NCI-H345 treated with DMSO at 0.1 percent for 48 hours (cell line): ENCODE measurements at regions not wholly inside any gene's neighbourhood (a gene's known extent, or its start where the extent isn't known, plus 50 kb on each side); places are given as distances from the start of the nearest gene placed in this dataset.

ENCODE experiments used
- DNase-seq: peaks from one replicate; lab custom pipeline; 2025; ENCODE audit not compliant: unreplicated experiment; lab: John Stamatoyannopoulos, UW

DNA sequence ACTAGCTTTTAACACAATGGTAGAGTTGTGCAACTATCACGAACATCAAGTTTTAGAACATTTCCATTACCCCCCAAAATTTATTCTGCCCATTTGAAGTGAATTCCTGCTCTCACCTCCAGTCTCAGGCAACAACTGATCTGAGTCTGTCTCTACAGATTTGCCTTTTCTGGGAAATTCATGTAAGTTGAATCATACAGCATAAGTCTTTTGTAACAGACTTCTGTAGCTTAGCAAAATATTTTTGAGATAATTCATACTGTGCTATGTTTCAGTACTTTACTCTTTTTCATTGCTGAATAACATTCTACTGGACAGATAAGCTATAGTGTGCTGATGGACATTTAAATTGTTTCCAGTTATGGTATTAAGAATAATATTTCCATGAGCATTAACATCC is 447.3 kb upstream of the GJE1 start:
- DNase-seq: no peak

DNA sequence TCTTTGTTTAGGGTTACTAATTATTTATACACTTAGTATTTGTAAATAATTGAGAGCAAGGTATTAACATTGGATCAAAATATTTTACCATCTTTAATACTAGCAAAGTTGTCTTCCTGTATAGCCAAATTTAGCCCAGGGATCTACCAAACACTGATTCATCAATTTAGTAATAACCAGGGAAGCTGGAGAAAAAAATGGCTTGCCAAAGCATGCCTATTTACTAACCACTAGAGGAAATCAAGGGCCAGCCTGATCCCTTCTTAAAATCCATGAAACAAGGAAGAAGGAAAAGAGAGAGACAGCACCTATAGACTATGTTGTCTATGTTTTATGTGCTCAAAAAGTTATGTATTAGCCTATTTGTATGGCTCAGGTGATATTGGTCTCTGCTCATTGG is 450.3 kb upstream of the GJE1 start:
- no peak for DNase-seq

DNA sequence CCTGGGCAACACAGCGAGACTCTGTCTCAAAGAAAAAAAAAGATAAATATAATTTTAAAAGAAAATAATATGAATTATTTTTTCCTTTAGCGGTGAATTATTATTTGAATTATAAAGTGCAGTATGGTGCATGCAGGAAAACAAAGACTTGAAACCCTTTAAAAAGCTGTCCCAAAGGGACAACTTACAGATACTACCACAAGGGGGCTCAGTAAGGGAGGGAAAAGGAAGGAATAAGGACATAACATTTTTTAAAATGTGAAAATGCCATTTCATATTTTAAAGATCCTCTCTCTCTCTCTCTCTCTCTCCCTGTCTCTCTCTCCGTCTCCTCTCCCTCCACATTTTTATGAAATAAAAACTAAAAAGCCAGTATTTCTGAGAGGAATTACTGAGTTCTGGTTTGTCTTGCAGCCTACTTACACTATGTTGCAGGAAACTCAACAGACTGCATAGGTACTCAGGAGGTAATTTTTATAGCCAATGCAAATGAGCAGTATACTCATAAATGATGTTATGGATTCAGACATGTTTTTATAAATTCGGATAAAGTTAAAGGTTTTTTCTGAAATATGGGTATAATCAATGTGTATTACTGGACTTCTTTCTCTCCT is 455.0 kb upstream of the GJE1 start:
- peak; percentile 10 for DNase-seq

DNA sequence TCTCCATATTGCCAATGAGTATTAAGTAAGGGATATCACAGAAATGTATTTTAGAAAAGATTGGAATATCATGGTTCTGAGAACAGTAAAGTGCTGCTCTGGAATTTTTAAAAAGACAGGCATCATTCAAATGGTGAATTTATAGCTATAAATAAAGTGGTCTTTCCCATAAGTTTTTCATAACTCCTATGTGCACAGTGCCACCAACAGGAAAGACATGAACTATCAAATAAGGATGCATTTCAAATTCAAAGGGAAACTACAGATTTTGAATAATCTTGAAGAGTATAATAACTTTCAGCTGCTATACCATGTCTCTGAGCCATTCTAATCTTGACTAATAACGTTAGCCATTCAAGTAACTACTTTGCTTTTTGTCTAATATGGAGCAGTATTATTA is 456.8 kb upstream of the GJE1 start:
- no peak for DNase-seq

DNA sequence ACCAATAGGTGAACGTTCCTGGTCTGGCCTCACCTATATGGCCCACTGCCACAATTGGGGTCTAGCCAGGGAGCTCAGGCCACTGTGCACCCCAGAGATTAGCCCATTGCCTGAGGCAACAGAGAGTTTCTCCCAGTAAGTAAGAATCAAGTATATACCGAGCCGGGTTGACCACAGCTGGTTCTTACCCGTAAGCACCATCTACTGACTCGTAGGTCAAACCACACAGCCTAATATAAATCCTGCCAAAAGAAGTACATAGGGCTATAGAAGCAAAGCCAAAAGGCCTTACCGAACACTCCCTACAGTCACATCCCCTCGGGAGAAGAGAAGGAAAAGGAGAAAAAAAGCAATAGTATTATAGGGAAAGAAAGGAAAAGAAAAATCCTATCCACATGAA is 463.6 kb upstream of the GJE1 start:
- DNase-seq: no peak

DNA sequence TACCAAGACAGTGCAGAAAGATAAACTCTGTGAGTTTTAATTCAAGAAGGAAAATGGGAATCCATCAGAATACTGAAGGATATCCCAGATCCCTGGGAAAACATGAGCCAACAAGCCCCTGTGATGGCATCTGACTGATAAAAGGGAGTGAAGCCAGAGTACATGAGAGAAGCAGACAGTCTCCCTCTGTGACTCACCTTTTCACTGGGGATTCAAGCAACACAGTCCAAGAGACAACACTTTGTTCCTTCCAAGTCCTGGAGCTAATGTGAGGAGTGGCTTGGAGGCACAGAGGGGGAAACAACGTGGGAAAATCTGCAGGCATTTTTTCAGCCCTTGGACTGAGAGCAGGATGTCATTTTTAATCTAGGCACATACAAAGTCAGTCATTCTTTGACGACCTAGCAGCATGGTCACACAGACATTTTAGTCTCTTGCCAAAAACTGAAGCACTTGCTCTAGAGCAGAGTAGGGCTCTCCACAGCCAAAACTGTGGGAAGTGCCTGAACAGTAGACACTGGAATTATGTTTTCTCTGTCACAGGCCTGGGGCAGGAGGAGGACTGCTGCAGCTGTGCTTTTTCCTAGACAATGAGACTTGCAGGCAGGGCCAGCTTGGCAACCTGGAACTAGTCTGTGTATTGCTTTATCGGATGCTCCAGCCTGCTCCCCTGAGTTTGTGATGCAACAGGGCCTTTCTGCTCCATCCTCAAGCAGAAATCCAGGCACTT is 465.0 kb upstream of the GJE1 start:
- no peak for DNase-seq

DNA sequence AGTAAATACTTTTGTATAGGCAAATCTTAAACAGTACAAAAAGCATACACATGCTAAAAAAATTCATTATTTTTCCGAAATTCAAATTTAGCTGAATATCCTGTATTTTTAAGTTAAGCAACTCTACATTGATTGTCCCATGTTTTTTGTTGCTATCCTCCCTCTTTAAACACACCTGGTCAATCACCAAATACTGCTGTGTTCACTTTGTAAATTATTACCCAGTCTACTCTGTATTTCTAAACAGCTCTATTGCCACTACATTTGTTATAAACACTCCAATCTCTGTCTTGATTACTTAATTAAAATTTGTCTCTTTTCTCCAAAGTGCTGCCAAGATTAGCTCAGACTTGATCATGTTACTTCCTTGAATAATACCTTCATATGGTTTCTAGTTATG is 466.5 kb upstream of the GJE1 start:
- DNase-seq: no peak

DNA sequence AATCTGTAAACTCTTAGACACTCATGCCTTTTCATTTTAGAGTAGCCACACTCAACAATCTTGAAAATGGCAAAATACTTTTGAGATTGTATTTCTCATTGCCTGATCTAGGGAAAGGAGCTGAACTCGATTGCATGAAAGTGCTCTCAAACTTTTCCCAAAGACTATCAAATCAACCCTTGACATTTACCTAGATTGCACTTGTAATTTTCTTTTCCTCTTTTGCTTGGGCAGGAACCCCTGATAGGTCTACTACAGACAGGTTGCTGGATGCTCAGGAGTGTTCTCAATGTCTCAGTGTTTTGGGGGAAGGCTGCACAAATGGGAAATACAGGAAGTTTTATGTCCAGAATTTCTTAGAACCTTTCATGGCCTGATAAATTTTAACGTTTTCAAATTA is 468.0 kb upstream of the GJE1 start:
- no peak for DNase-seq

DNA sequence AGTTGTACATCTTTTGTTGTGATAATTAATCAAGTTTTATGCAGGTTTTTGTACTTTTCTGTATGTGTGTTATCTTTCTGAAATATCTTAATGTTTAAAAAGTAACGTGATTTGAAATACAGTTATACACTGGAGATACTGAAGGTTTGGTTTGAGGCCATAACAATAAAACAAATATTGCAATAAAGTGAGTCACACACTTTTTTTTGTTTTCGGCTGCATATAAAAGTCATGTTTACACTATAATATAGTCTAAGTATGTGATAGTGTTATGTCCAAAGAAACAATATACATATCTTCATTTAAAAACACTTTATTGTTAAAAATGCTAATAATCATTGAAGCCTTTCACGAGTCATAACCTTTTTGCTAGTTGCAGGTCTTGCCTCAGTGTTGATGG is 473.1 kb upstream of the GJE1 start:
- no peak for DNase-seq

DNA sequence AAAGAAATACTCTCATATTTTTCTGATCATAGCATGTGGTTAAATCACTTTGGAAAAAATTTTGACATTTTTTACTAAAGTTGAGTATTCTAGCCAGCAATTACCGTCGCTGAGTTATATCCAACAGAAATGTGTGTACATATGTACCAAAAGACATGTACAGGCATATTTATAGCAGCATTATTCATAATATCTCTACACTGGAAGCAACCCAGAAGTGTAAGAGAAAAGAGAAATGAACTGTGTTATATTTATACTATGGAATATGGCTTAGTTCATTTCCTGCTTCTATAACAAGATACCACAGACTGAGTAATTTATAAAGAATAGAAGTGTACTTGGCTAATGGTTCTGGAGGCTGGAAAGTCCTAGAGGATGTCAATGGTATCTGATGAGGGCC is 474.0 kb upstream of the GJE1 start:
- no peak for DNase-seq

DNA sequence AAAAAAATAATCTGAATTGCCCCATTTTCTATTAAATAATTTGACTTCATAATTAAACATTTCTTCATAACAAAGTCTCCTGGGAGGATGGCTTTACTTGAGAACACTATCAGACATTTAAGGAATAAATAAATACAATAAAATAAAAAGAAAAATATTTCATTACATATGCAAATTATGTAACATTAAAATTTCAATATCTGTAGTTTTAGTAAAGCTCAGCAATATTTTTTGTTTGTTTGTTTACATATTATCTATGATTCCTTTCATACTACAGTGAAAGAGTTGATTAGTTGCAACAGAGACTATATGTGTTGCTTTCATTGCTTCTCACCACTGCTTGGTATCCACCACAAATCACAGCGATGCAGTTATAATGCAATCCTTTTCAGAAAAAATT is 474.9 kb upstream of the GJE1 start:
- DNase-seq: no peak

DNA sequence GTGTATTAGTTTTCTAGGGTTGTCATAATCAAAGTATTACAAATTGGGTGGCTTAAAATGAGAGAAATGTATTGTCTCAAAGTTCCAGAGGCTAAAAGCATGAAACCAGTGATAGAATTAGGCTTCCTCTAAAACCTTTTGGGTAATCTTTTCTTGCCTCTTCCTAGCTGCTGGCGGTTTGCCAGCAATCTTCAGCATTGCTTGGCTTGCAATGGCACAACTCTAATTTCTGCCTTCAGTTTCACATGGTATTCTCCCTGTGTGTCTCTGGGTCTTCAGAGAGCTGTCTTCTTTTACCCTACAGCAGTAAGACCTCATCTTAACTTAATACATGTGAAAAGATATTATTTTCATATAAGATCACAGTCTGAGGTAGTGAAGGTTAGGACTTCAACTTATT is 479.1 kb upstream of the GJE1 start:
- no peak for DNase-seq

DNA sequence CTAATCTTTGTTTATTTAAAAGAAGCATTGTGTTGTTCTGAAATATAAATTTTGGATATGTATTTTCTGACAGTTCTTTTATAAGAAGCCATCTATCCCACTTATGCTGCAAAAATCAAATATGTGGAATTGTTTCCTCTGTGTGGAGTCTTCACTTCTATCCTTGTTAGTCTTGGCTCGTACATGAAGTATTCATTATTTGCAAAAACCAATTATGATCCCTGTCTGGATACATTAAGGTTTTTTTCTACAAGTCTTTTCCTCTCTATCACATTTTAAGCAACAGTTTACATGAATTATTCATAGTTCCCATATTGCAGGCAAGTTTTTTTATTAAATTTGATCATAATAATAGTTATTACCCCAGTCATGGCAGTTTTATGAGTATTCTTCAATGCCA is 490.8 kb upstream of the GJE1 start:
- DNase-seq: no peak

DNA sequence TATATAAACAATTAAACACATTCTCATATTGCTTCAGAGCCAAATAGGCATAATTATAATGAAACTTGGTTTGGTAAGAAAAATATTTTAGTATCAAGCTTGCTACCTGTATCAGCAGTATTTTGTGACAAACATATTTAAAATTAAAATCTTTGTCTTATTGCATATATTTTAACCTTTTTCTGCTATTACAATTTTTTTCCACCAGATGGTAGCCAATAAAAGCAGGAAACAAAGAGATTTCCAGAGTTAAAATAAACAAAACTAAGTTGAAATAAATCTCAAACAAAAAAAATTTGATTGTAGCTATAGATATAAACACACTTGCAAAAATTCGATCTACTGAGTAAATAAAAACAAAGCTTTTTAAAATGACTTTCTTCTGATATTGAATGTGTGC is 491.3 kb upstream of the GJE1 start:
- DNase-seq: no peak

DNA sequence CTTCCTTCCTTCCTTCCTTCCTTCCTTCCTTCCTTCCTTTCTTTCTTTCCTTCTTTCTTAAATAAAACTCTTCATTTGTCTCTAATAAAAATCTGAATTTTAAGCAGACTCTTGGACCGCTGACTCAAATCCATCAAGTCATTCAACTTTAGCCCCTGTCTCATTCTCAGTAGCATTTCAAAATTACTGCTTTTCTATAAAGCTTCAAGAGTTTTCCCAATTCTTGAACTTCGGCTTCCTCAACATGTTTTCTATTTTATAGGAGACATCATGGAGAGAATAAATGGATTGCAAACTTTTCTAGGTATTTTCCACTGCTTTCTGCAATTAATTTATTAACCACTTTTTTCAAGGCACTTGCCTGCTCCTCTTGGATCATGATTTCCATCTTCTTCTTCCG is 497.1 kb upstream of the GJE1 start:
- no peak for DNase-seq

DNA sequence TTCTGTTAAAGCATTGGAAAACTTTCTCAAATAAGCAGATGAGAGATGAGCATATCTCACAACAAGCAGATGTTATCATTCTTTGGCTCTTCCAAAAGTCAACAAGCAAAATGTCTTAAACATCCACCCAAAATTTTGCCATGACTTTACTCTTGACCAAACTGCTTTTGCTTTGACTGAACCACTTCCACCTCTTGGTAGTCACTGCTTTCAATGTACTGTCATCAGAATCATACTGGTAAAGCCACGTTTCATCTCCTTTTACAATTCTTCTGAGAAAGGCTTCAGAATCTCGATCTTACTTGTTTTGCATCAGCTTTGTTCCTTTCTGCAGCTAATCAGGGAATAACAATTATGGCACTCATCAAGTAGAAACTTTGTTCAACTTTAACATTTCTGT is 498.5 kb upstream of the GJE1 start:
- no peak for DNase-seq

DNA sequence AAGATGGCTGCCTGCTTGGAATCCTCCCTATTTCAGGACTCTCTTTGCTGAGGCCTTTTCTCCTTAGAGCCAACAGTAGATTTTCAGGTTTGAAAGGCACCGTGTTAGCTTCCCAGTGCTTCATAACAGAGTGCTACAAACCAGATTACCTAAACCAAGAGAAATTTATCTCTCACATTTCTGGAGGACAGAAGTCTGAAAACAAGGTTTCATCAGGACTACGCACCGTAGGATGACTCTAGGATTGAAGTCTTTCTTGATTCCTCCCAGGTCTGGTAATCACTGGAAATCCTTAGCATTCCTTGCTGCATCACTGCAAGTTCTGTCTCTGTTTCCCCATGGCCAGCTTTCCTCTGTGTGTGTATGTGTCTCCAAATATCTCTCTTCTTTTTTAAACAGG is 508.4 kb upstream of the GJE1 start:
- DNase-seq: no peak

DNA sequence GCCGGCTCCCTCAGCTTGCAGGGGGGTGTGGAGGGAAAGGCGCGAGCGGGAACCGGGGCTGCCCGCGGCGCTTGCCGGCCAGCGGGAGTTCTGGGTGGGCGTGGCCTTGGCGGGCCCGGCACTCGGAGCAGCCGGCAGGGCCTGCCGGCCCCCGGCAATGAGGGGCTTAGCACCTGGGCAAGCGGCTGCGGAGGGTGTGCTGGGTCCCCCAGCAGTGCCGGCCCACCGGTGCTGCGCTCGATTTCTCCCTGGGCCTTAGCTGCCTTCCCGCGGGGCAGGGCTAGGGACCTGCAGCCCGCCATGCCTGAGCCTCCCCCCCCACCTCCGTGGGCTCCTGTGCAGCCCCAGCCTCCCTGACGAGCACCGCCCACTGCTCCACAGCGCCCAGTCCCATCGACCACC is 514.5 kb upstream of the GJE1 start:
- no peak for DNase-seq

DNA sequence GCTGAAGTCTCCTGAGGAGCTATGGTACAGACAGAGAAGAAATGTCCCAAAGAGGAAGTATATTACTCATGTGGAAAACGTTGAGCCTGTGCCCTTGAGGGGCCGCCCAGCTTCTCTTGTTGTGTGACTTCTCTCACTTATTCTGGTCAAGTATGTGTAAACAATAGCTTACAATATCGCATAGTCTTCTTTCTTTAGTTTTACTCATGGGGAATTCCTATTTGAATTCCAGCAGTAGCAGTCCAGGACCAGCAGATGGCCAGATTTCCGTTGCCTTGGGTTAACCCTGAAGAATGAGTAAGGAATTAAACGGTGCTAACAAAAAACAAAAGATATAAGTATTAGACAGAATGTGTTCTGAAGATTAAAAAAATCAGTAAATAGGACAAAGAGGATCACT is 522.0 kb upstream of the GJE1 start:
- DNase-seq: no peak

DNA sequence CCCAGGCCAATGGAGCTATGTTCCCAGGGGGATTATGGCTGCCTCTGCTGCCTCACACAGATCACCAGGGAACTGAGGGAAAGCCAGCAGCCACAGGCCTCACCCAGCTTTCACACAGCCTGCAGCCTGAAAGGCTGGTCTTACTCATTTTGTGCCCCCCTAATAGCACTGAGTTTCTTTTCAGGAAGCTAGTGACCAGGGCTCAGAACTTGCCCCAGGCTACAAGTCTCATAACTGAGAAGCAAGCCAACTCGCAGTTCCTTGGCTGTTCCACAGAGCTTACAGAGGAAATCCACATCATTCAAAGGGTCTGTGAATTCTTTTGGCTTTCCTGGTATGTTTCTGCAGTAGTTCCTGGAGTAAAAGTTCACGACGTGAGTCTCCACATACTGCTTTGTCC is 524.8 kb upstream of the GJE1 start:
- no peak for DNase-seq

DNA sequence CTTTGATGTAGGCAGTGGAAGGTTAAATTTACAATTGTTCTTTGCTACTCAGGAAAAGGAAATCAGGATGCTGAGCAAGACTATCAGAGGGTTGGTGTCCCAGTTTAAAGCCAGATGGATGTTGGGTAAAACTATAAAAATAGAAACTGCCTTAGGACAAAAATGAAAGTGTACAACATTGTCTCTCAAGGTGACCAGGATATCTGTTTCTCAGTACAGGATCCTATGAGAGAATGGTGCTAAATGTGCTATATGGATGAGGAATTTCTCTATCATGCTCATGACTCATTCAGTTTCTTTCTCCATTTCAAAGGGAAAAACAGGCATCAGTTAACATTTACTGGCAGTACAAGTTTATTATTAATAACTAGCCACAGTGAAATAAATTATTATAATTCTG is 534.2 kb upstream of the GJE1 start:
- no peak for DNase-seq

DNA sequence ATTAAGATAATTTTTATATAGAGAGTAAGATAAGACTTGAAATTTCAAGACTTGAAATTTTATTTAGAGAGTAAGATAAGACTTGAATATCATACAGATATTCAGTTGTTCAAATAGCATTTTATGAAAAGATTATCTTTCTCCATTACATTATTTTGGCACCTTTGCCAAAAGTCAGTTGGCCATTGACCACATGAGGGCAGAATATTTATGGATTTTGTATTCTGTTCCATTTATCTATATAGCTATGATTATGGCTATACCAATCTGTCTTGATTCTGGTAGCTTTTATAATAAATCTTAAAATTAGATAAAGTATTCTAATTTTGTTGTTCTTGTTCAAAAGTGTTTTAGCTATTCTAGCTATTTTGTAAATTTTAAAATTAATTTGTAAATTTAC is 537.9 kb upstream of the GJE1 start:
- no peak for DNase-seq

DNA sequence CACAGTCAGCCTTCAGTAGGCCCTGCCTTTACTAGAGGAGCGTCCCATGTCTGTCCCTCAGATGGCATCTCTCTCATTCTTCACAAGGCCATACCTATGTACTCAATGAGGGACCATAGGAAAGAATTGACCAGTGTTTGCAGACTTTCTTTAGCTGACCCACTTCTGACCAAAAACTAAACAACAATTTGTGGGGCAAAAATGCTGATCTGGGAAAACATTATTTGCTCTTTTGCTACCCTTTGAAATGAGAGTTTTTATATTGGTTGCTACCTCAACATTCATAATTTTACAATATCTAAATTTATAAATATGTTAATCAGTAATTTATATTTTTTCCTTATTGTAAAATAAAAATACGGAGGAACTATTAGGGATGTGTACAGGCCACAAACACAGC is 539.4 kb upstream of the GJE1 start:
- no peak for DNase-seq
